ENCODE measurements at regions not wholly inside any gene's neighbourhood (a gene's known extent, or its start where the extent isn't known, plus 50 kb on each side); places are given as distances from the start of the nearest gene placed in this dataset.
A peak's percentile ranks its signal among the peaks of the same experiment; 100 is the strongest.
"Not testable (repeated sequence)": the region's sequence is repeated elsewhere in the genome, so short reads cannot be mapped to it uniquely, and the experiment has no call there.

- Histone ChIP-seq H3K27ac (ENCODE audit: low read depth, low read length) (no peak overlapping the region), H3K4me3 (ENCODE audit: low read depth, low read length) (no peak overlapping the region), H2AFZ (ENCODE audit: low read length, unreplicated experiment) (no peak overlapping the region), H3K36me3 (ENCODE audit: insufficient read depth, low read length) (no peaks in the 10 kb centered on the region), H3K27me3 (ENCODE audit: insufficient read depth, low read length) (no peaks in the 10 kb centered on the region), H3K4me1 (ENCODE audit: control insufficient read depth, insufficient read depth, low read length, unreplicated experiment) (no peaks in the 10 kb centered on the region), H3K79me2 (ENCODE audit: control insufficient read depth, insufficient read depth, low read length, unreplicated experiment) (no peaks in the 10 kb centered on the region)
Observed at GRCh38 chr2:183438541-183438940, 314.3 kb downstream of the NUP35 start.

- Histone ChIP-seq H3K27ac (ENCODE audit: low read depth, low read length) (no peak overlapping the region), H3K27me3 (ENCODE audit: insufficient read depth, low read length) (no peaks in the 10 kb centered on the region), H3K4me3 (ENCODE audit: low read depth, low read length) (no peak overlapping the region), H2AFZ (ENCODE audit: low read length, unreplicated experiment) (no peak overlapping the region), H3K4me1 (ENCODE audit: control insufficient read depth, insufficient read depth, low read length, unreplicated experiment) (no peaks in the 10 kb centered on the region), H3K79me2 (ENCODE audit: control insufficient read depth, insufficient read depth, low read length, unreplicated experiment) (no peaks in the 10 kb centered on the region), H3K36me3 (ENCODE audit: insufficient read depth, low read length) (no peaks in the 10 kb centered on the region)
Observed at GRCh38 chr2:183455056-183455455, 330.8 kb downstream of the NUP35 start.

GRCh38 chr2:183456177-183456576 is 331.9 kb downstream of the NUP35 start:
- Histone ChIP-seq H3K27ac (ENCODE audit: low read depth, low read length) (no peak overlapping the region), H3K36me3 (ENCODE audit: insufficient read depth, low read length) (no peaks in the 10 kb centered on the region), H3K27me3 (ENCODE audit: insufficient read depth, low read length) (no peaks in the 10 kb centered on the region), H3K4me1 (ENCODE audit: control insufficient read depth, insufficient read depth, low read length, unreplicated experiment) (no peaks in the 10 kb centered on the region), H3K79me2 (ENCODE audit: control insufficient read depth, insufficient read depth, low read length, unreplicated experiment) (no peaks in the 10 kb centered on the region), H3K4me3 (ENCODE audit: low read depth, low read length) (no peak overlapping the region), H2AFZ (ENCODE audit: low read length, unreplicated experiment) (no peak overlapping the region)

- Histone ChIP-seq H3K4me3 (ENCODE audit: low read depth, low read length) (no peak overlapping the region), H2AFZ (ENCODE audit: low read length, unreplicated experiment) (no peak overlapping the region), H3K36me3 (ENCODE audit: insufficient read depth, low read length) (no peaks in the 10 kb centered on the region), H3K27ac (ENCODE audit: low read depth, low read length) (no peak overlapping the region), H3K27me3 (ENCODE audit: insufficient read depth, low read length) (no peaks in the 10 kb centered on the region), H3K79me2 (ENCODE audit: control insufficient read depth, insufficient read depth, low read length, unreplicated experiment) (no peaks in the 10 kb centered on the region), H3K4me1 (ENCODE audit: control insufficient read depth, insufficient read depth, low read length, unreplicated experiment) (no peaks in the 10 kb centered on the region)
Observed at GRCh38 chr2:183458460-183458859, 334.2 kb downstream of the NUP35 start.

GRCh38 chr2:183459466-183459865 is 335.2 kb downstream of the NUP35 start:
- H3K4me3 ChIP-seq (ENCODE audit: low read depth, low read length): no peak overlapping the region
- H3K27ac ChIP-seq (ENCODE audit: low read depth, low read length): no peak overlapping the region
- no peaks in the 10 kb centered on the region for H3K27me3 ChIP-seq (ENCODE audit: insufficient read depth, low read length)
- no peaks in the 10 kb centered on the region for H3K36me3 ChIP-seq (ENCODE audit: insufficient read depth, low read length)
- H2AFZ ChIP-seq (ENCODE audit: low read length, unreplicated experiment): no peak overlapping the region
- H3K4me1 ChIP-seq (ENCODE audit: control insufficient read depth, insufficient read depth, low read length, unreplicated experiment): no peaks in the 10 kb centered on the region
- no peaks in the 10 kb centered on the region for H3K79me2 ChIP-seq (ENCODE audit: control insufficient read depth, insufficient read depth, low read length, unreplicated experiment)

DNA sequence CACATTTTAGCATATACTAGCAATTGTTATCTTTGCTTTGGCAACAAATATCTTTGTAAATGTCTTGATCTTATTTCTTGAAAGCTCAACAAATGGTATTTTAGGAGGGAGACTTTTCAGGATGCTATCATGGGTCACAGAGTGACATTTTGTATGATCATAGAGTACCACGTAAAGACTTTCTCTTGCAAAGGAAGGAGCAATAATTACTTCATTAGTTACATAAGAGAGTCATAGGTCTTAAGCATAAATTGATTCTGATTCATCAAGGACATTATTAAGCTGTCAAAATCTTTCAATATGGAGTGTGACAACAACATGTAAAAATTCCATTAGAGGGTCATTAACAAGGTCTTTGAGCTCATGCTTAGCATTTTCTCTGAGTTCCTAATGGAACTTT is 339.6 kb downstream of the NUP35 start:
- Histone ChIP-seq H3K79me2 (ENCODE audit: control insufficient read depth, insufficient read depth, low read length, unreplicated experiment) (no peaks in the 10 kb centered on the region), H2AFZ (ENCODE audit: low read length, unreplicated experiment) (no peak overlapping the region), H3K36me3 (ENCODE audit: insufficient read depth, low read length) (no peaks in the 10 kb centered on the region), H3K27ac (ENCODE audit: low read depth, low read length) (no peak overlapping the region), H3K4me3 (ENCODE audit: low read depth, low read length) (no peak overlapping the region), H3K27me3 (ENCODE audit: insufficient read depth, low read length) (no peaks in the 10 kb centered on the region), H3K4me1 (ENCODE audit: control insufficient read depth, insufficient read depth, low read length, unreplicated experiment) (no peaks in the 10 kb centered on the region)

DNA sequence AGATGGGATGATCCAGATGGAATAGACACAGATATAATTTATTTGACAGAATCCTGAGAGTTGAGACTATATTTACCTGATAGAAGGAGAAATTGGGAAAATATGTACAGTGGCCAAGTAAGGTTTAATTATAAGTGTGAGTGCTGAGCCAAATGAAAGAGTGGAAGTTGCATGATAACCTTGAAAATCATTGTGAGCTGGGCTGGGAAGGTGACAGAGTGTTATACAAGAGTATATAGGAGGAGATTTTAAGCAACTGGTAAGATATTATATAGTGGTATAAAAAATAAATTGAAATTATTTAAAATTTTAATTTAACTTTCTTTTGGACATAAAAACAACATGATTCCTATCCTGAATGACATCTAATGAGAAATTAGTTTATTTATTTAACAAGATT is 340.8 kb downstream of the NUP35 start:
- no peak overlapping the region for H2AFZ ChIP-seq (ENCODE audit: low read length, unreplicated experiment)
- H3K79me2 ChIP-seq (ENCODE audit: control insufficient read depth, insufficient read depth, low read length, unreplicated experiment): no peaks in the 10 kb centered on the region
- H3K27me3 ChIP-seq (ENCODE audit: insufficient read depth, low read length): no peaks in the 10 kb centered on the region
- no peak overlapping the region for H3K4me3 ChIP-seq (ENCODE audit: low read depth, low read length)
- no peaks in the 10 kb centered on the region for H3K4me1 ChIP-seq (ENCODE audit: control insufficient read depth, insufficient read depth, low read length, unreplicated experiment)
- no peak overlapping the region for H3K27ac ChIP-seq (ENCODE audit: low read depth, low read length)
- no peaks in the 10 kb centered on the region for H3K36me3 ChIP-seq (ENCODE audit: insufficient read depth, low read length)

DNA sequence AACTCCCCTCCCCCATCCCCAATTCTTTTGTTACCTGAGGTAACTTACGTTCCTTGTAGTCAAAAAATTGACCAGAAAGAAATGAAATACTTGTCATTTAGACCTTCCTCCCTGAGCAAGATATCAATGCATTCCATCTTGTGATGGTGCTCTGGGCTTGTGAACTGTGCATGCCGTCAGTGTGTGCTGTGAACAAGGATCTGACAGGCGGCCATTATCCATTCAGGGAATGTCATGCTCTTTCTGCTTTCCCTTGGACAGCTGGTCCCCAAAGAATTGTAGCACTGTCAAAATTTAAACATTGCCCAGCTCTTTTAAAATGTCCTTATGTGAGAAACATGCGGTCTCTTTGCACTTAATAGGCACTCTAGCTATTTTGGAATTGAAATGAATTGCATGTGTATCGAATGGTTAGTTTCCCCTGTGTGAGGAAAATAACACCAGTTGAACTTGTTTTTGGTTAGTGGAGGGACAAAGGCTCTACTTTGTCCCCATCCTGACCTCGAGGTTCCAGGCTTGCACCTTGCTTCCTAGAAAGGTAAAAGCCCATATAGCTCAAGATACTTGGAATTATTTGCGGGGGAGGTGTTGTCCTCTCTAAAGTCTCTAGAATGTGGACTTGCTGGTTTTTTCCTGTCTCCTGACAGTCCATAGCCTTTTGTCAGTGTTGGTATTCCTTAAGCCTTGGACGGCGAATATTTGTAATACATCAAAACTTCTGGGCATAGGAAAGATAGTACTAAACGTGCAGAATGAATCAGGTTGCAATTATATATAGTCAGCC is 350.9 kb downstream of the NUP35 start:
- Histone ChIP-seq H2AFZ (ENCODE audit: low read length, unreplicated experiment) (no peak overlapping the region), H3K36me3 (ENCODE audit: insufficient read depth, low read length) (no peaks in the 10 kb centered on the region), H3K27ac (ENCODE audit: low read depth, low read length) (no peak overlapping the region), H3K27me3 (ENCODE audit: insufficient read depth, low read length) (no peaks in the 10 kb centered on the region), H3K4me1 (ENCODE audit: control insufficient read depth, insufficient read depth, low read length, unreplicated experiment) (no peaks in the 10 kb centered on the region), H3K4me3 (ENCODE audit: low read depth, low read length) (peak overlapping the region; percentile 28; the same call in 1 of the 2 replicates), H3K79me2 (ENCODE audit: control insufficient read depth, insufficient read depth, low read length, unreplicated experiment) (no peaks in the 10 kb centered on the region)

DNA sequence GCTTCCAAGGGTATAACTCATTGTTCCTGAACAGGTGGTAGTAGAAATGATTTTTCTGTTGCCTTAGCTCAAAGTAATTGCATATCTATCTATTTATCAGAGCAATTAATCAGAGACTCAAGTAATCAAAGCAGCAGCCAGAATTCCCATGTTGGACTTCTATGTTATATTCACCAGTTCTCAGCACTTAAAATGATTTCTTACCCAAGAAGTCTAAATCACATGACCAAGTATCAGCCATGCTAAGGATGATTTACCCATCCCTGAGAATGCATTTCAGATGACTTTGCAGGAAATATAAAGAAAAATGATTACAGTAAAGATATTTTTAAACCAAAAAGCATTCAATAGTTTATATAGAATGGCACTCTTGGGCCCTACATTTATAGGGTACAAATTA is 352.2 kb downstream of the NUP35 start:
- Histone ChIP-seq H3K36me3 (ENCODE audit: insufficient read depth, low read length) (no peaks in the 10 kb centered on the region), H3K79me2 (ENCODE audit: control insufficient read depth, insufficient read depth, low read length, unreplicated experiment) (no peaks in the 10 kb centered on the region), H3K27me3 (ENCODE audit: insufficient read depth, low read length) (no peaks in the 10 kb centered on the region), H3K27ac (ENCODE audit: low read depth, low read length) (no peak overlapping the region), H2AFZ (ENCODE audit: low read length, unreplicated experiment) (no peak overlapping the region), H3K4me3 (ENCODE audit: low read depth, low read length) (no peak overlapping the region), H3K4me1 (ENCODE audit: control insufficient read depth, insufficient read depth, low read length, unreplicated experiment) (no peaks in the 10 kb centered on the region)

DNA sequence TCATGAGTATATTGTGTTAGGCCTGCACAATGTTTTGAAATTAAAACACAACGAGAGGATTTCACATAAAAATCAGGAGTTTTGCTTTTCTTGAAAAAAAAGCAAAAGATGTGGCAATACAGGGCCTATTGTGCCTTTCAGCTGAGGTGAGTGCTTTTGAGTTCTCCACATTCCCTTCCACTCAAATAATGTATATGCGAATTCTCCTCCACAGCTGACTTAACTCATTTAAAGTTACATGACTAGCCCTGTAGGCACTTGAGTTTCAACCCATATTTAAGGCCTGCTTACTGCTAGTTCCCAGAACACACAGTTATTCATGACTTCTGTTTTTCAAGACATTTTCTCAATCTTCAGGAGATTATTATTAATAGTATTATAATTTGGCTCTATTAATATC is 353.1 kb downstream of the NUP35 start:
- Histone ChIP-seq H3K27me3 (ENCODE audit: insufficient read depth, low read length) (no peaks in the 10 kb centered on the region), H2AFZ (ENCODE audit: low read length, unreplicated experiment) (no peak overlapping the region), H3K79me2 (ENCODE audit: control insufficient read depth, insufficient read depth, low read length, unreplicated experiment) (no peaks in the 10 kb centered on the region), H3K4me1 (ENCODE audit: control insufficient read depth, insufficient read depth, low read length, unreplicated experiment) (no peaks in the 10 kb centered on the region), H3K4me3 (ENCODE audit: low read depth, low read length) (no peak overlapping the region), H3K27ac (ENCODE audit: low read depth, low read length) (no peak overlapping the region), H3K36me3 (ENCODE audit: insufficient read depth, low read length) (no peaks in the 10 kb centered on the region)

- not testable (repeated sequence) for H3K4me1 ChIP-seq (ENCODE audit: control insufficient read depth, insufficient read depth, low read length, unreplicated experiment); H3K4me3 ChIP-seq (ENCODE audit: low read depth, low read length); H3K36me3 ChIP-seq (ENCODE audit: insufficient read depth, low read length); H3K79me2 ChIP-seq (ENCODE audit: control insufficient read depth, insufficient read depth, low read length, unreplicated experiment); H2AFZ ChIP-seq (ENCODE audit: low read length, unreplicated experiment); H3K27ac ChIP-seq (ENCODE audit: low read depth, low read length); H3K27me3 ChIP-seq (ENCODE audit: insufficient read depth, low read length)
Observed at GRCh38 chr2:183478941-183479595, 354.8 kb downstream of the NUP35 start.

Data from ACC112 (cell line).